RPMI7951 (cell line): ENCODE measurements at regions not wholly inside any gene's neighbourhood (a gene's known extent, or its start where the extent isn't known, plus 50 kb on each side); places are given as distances from the start of the nearest gene placed in this dataset.

ENCODE experiments used
- DNase-seq: peaks from one replicate; pipeline ENCODE4 v3.0.0-alpha.2; 2012; ENCODE audit warnings: low read depth

DNA sequence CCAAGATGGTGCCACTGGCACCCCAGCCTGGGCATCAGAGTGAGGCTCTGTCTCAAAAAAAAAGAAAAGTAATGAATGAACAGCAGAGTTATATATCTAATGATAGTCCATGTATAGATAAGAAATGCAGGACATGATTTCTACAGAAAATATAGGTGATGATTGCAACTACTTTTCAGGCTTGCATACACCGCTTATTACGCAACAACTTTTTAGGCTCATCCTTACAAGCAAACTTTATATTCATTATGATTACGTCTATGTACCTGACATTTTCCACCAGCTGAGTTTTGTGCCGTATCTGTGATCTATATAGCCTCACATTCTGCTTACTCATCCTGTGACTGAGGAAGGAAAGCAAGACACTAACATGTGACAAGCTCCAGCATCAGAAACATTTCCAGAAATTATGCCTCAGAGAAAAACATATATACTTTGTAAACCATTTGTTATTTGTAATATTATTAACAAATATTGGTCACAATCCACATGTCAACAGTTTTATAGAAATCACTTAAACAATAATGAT is 906.3 kb downstream of the ZPLD1 start:
- DNase-seq: no peak

DNA sequence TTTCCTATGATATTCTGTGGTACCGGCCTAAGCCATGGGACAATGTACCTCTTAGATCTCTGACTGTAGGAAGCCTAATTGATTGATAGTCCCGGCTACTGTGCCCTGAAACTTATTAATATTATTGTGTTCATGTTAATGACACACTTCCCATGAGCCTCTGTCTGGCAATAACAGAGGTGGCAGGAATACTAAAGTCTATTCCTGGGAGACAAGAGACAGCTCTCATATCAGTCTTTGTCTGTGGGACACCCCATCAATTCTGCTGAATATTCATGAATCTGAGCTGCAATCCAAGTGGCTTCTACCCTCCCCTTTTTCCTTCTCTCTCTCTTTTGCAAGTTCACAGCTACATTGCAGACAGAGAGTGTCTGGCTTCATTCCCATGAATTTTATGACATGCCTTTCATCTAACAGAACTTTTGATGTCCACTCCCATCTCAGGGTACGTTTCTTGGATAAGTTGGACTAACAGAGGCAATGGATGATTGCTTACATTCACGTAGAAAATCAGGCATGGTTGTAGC is 907.5 kb downstream of the ZPLD1 start:
- no peak for DNase-seq

DNA sequence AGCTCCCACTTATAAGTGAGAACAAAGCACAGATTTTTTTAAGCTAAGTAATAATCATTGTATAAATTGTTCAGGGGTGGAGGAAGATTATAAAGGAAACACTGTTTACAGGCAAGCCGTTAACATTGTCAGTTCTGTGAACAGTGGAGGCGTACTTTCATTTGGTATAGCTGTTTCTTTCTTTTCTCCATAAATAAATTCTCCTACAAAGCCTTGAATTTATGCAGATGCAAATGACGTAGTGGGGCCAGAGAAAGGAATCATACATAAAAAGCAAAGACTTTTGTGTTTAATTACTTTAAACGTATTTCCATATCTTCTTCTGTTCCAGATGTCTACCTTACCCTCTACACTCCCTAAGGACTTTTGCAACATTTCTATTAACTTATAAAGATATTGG is 914.9 kb downstream of the ZPLD1 start:
- no peak for DNase-seq

DNA sequence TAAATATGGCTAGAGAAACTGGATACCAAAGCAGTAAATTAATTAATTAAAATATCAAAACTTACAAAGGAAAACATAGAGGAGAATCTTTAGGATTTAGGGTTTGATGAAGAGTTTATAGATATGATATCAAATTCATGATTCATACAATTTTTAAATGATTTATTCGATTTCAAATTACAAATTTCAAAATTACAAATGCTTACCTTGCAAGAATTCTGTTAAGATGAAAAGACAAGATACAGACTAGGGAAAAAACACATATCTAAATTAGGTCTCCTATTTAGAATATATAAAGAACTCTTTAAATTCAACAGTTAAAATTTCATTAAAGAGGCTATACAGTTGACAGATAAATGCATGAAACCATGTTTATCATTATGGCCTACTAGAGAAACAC is 930.7 kb downstream of the ZPLD1 start:
- no peak for DNase-seq

DNA sequence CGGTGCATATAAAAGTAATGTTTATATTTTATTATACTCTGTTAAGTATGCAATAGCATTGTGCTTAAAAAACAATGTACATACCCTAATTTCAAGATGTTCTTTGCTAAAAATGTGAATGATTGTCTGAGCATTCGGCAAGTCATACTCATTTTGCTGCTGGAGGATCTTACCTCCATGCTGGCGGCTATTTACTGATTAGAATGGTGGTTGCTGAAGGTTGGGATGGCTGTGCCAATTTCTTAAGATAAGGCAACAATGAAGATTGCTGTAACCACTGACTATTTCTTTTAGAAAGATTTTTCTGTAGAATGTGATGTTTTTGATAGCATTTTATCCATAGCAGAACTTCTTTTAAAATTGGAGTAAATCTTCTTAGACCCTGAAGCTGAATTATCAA is 932.7 kb downstream of the ZPLD1 start:
- DNase-seq: no peak

DNA sequence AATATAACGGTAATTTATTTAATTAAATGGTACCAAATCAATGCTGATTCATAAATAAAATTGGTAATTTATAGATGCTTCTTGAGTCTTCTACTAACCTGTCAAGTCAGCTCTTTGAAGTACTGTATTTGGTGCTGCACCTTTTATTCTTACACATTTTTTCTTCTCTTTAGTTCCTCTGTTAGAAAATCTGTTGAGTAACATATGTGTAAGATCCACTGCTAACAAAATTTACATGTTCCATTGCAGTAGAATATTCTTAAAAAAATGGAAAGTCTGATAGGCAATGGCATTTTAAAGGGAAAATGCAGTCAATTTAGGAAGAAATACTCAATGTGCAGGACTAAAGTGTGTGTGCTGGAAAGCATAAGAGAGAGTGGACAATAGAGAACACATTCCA is 936.6 kb downstream of the ZPLD1 start:
- no peak for DNase-seq

DNA sequence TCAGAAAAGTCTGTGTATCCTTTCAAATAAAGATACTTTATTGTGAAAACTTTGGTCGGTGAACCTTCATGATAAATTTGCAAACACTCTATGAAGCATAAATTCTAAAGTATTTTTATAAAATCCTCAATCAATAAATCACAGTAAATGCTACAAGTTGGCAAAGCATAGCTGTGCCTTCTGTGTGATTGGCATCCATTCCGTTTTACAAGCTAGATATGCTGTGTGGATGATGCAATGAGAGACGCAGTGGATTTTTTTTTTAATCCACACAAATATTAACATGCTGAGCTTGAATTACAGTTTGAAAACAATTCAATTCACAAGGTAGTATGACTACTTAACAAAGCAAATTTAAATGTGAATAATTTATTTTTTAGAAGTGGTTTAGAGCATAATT is 937.2 kb downstream of the ZPLD1 start:
- DNase-seq: no peak

DNA sequence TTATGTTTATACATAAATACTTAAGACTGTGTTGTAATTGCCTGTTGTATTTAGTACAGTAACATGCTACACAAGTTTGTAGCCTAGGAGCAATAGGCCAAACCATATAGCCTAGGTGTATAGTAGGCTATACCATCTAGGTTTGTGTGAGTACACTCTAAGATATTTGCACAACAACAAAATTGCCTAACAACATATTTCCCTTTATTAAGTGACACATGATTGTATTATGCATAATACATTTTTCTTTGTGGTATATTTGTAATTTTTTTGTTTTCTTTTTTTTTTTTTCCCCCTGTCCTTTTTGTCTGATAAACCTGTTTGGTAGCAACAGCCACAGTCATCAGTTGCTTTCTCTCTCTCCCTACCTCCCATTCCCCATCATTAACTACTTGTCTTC is 945.6 kb downstream of the ZPLD1 start:
- no peak for DNase-seq

DNA sequence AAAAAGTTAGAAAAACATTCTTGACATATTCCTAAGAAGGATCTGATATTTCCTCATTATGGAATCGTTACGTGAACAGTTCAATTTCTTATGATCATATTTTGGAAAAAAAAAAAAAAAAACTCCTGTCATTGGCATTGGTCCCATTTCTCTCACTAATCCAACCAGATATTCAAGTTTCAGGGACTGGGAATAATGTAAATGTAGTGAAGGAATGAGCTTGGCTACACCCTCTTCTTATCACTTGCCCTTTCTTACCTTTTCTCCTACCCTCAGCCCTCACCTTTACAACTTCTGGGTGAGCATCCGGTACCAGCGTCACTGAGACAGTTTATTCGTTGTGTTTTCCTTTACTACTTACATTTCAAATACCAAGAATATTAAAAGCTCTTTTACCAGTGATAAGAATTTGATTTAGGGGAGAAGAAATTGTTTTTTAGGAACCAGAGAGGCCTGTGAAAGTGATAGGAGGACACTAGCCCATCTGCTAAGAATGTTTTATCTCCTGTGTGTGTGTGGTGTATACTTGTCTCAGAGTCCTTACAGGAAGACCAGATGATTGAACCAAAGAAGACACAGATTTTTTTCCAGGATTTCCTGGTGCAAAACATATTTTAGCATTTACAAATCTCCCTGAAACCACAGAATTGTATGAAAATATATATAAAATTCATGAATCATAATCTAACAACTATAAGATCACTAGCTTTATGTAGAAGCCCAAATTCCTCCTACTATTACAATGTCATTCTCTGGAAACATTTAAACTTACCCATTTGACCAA is 946.7 kb downstream of the ZPLD1 start:
- DNase-seq: no peak

DNA sequence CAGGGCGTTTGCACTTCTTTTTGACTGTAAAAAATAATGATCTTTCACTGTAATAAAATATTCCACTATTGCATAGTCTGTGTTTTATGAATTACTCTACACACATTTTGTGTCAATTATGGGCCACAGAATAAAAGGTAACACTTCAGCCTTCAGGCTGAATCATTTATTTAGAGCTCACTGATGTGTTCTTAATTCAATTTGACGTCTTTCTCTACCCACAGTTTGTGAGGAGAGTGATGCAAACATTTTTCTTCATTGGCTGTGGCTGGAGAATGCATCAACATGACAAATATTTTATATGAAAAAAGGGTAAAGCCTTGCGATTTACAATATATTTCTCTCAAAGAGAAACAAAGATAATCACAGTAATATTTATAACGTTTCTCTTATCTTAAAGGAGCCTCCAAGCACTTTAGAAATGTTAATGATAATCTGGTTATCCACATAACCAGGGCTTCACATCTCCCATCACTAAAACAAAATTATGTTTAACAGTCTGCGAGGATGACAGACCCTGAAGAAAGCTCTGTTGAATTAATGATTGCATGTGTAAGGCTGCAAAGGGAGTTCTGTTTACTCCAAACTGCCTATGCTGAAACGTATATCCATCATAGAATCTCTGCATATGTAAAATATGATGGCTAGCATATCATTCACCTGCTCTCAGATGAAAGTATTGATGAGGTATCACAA is 951.3 kb downstream of the ZPLD1 start:
- DNase-seq: no peak

DNA sequence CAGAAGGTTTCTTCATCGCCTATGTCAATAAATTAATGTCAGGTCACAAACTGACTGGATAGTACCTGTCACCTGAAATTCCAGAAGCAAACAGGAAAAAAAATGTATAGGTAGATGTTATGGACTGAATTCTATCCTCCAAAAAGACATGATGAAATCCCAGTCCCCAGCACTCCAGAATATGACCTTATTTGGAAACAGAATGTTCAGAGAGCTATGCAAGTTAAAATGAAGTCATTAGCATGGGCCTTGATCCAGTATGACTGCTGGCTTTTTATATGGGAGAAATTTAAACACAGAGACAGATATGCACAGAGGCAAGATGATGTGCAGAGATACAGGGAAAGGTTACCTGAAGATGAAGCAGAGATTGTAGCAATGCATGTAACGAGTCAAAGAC is 953.4 kb downstream of the ZPLD1 start:
- no peak for DNase-seq

DNA sequence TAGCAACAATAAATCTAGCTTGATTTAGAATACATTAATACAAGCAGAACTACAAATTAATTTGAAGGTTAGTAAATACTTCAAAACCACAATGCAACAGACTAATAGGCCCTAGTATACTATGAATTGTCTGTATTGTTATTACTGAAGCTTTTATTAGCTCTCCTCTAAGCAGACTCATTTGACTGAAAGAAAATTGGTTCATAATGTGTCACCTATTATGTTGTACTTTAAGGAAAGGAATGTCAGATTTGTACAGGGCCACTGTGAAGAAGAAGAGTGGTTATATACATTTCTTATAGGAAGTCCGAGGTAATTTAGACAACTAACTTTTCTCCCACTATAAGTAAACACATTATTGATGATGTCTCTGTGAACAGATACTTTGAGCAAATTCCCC is 954.5 kb downstream of the ZPLD1 start:
- DNase-seq: no peak

DNA sequence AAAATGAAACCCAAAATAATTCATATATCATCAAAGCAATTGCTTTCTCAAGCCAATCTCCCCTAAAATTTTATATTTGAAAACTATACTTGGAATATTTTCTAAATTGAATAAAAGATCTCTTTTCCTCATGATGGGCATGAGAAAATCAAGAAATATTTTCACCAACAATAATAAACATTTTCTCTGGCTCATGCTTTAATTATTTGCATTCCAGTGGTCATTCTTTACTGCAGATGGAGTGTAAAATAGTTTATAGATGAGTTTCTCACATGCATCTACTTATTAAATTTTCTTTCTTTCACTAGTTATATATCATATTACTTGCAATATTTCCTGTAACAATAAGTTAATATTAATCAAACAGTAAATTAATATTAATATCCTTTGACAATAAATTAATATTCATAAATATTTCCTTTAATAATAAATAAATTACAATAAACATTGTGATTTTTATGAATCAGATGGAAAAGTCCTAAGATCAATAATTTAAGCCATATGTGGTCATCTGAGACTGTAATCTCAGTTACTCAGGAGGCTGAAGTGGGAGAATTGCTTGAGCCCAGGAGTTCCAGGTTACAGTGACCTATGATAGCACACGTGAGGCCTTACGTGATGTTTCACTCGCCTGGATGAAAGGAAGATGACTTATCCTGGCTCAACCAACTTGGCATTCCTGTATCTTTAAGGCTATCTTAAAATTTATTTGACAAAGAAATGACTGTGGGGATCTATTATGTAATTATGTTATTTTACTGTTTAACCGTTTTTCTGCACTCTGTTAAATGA is 958.8 kb downstream of the ZPLD1 start:
- DNase-seq: no peak

DNA sequence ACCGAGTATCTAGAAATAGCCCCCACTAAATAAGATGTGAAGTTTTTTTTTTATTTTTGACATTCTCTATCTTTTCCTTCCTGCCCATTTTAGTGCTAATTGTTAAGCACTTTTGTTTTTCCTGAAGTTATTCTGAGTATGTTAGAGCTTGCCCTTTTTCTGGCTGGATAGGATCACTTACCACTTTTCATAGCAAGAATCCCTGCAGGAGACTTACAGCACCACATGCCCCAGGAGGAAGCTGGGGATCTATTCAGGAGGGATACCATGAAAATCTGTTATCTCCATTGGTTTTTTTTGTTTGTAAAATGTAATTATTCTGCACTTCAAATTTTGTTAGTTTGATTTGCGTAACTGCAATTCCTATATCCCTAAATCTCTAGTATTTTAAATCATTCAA is 968.4 kb downstream of the ZPLD1 start:
- no peak for DNase-seq

DNA sequence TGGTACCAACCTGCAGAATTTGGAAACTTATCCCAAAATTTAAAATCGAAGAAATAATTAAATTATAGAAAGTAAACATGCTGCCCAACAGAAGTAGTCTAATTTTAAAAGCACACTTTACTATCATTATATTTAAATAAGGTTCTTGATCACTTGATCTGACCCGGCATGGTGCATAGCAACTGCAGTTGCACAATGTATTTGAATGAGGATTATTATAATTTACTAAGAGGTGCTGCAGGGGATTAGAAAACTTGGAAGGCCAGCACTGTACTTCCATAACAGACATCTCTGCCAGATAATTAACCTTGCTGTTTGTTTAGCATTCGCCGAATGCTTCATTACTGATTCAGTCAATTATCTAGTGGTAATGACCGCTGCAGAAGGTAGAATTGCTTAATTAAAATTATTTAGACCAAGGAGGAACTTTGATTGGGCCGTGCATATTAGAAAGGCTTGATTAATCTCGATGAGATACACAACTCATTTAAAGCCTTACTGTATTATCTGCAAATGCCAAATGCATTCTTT is 971.6 kb downstream of the ZPLD1 start:
- DNase-seq: no peak

DNA sequence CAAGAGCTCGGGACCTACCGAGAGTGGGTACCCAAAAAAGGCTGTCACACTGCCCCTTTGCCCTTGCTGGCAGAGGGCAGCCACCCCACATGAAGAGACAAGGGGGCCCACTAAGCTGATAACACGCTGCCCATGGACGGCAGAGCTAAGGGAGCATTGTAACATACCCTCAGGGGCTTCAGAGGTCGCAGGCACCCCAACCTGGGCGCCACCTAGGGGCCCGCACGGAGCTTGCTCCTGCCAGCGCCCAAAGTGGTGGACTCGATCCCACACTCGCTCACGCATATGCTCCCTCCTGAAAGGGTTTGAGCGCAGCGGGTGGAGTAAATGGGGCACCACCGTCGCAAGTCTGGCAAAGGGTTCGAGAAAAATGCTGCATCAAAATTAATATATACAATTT is 975.4 kb downstream of the ZPLD1 start:
- DNase-seq: no peak

DNA sequence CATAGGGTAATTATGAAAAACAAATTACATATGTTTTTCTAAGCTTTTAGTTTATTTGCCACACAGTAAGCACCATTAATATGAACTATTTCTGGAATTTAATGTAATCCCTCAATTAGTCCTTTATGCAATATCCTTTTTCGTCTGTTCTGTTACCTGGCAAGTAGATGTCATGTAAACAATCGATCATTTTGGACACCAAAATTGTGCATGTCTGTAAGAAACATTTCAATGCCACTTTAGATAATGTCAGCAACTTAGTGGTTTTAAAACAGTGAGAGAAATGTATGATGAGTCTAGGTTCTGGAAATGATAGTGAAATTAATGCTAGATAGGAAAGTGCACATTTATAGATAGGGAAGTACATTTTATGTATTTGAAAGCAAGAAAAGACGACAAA is 986.6 kb downstream of the ZPLD1 start:
- DNase-seq: no peak

DNA sequence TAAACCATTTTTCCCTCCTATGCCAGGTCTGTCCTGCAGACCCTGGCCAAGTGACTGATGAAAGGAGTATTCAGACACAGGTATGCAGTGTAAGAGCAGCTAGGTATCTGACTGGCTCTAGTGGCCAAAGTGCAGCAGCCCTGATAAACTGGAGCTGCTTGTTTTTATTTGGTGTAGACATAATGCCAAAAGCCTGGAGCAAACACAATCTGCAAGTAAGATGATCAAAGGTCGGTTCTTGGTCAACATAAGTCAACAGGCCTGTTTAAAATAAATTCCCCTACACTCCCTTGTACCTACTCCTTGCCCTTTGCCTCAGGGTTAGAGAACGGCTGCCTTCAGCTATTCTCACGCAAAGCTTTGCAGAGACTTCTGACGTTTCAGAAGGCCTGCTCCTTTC is 1003.1 kb downstream of the ZPLD1 start:
- no peak for DNase-seq

DNA sequence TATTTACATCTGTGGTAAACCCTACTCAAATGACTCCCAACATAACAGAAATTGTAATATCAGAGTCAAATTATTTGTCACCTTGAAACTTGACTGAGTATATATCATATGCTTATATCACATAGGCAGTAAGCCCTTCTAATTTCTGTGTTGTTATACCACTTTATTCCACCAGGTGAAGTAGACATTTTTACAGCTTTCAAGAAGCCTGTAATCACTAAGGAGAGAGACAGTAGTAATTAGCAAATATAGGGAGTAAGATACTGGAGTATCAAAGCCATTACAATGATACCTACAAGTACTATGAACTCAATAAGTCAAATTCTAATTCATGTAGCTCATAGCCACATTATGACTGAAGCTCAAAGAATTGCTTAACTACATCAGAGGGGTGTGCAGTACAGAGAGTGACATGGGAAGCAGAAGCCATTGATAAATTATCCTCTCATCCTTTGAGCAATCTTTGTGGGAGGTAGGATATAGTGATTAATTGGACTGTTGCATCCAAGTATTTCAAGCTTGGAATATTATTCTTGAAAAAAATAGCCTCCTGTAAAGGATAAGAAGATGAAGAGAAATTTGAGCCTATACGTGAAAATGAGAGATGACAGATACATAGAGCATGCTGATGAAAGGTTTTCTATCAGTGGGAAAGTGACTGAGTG is 1005.9 kb downstream of the ZPLD1 start:
- DNase-seq: no peak

DNA sequence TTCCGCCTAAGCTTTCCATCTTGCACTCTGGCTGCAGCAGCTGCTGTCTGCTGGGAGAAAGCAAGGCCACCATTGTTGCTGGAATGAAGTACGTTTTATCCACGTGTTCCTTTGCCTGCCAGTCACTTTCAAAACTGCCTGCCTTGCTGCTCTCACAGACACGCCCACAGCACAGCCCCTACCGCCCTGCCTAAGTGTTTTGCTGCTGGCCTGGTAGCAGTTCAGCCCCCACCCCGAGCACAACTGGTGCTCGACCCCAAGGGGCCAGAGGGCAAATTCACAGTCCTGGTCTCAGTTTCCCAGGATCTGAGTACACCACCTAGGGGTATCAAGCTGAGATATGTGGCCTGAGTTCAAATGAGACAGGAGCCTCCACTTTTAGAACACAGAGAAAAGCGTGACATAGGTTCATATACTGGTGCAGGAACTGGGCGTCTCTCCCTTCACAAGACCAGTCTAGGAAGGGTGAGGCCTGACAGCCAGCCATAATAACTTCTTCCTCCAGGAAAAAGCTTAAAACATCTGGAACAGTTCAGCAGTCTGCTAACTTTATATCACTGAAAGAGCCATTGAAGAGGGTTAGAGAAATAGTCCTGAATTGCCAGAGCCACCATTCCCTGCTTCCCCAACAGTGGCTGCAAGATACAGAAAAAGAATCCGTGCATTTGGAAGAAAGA is 1012.3 kb downstream of the ZPLD1 start:
- DNase-seq: no peak

DNA sequence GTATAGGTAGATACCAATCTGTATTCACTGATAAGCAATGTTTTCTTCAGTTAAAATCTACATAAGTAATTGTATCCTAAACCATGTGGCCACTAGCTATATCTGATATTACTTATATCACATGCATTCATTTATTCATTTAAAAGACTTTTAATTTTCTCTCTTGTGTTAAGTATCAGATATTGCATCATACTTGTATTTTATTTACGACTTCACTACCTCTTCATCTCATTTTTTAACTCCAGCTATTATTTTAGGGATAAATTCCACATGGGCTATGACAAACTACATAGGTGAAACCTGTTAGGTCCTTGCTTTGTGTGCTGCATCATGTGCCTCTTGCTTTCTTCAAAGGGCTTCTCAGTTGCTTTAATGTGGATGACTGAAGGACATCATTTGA is 1018.3 kb downstream of the ZPLD1 start:
- no peak for DNase-seq
